ENCODE measurements at regions not wholly inside any gene's neighbourhood (a gene's known extent, or its start where the extent isn't known, plus 50 kb on each side); places are given as distances from the start of the nearest gene placed in this dataset.

- TF ChIP-seq POLR2A (IDR thresholded peaks at IDR 0.05) (no peak), CTCF (IDR thresholded peaks at IDR 0.05) (no peak)
- DNase-seq (ENCODE audit: low spot score in 2 of 2), result no peak
- WGBS, 2 donors, result 48 to 57% methylated on average over 1 of the region's 1 CpG
- intact Hi-C loops (cut with DNase I; ENCODE audit: low total_unique reads), result no loop called here
- no peak overlapping the region for H3K4me3 ChIP-seq (ENCODE audit: low read depth, poor library complexity, severe bottlenecking)
These were observed 158.6 kb downstream of the HNMT start for GRCh38 chr2:138122891-138123290.

- intact Hi-C loops (cut with DNase I; ENCODE audit: low total_unique reads), result no loop called here
- TF ChIP-seq CTCF (IDR thresholded peaks at IDR 0.05) (no peak), POLR2A (IDR thresholded peaks at IDR 0.05) (no peak)
- no peak for DNase-seq (ENCODE audit: low spot score in 2 of 2)
- no peak overlapping the region for H3K4me3 ChIP-seq (ENCODE audit: low read depth, poor library complexity, severe bottlenecking)
These were observed 159.5 kb downstream of the HNMT start for GRCh38 chr2:138123741-138124140.

- no peak for TF ChIP-seq POLR2A (IDR thresholded peaks at IDR 0.05)
- no peak for TF ChIP-seq CTCF (IDR thresholded peaks at IDR 0.05)
- WGBS, 2 donors, result 88 to 89% methylated on average over 2 of the region's 2 CpGs
- H3K4me3 ChIP-seq (ENCODE audit: low read depth, poor library complexity, severe bottlenecking), result no peak overlapping the region
- intact Hi-C loops (cut with DNase I; ENCODE audit: low total_unique reads), result no loop called here
- no peak for DNase-seq (ENCODE audit: low spot score in 2 of 2)
These were observed 160.2 kb downstream of the HNMT start for GRCh38 chr2:138124521-138124920.

GRCh38 chr2:138125306-138126288 is 161.3 kb downstream of the HNMT start:
- TF ChIP-seq POLR2A (IDR thresholded peaks at IDR 0.05) (no peak), CTCF (IDR thresholded peaks at IDR 0.05) (no peak)
- WGBS, 2 donors, result 88 to 91% methylated on average over 11 of the region's 11 CpGs
- H3K4me3 ChIP-seq (ENCODE audit: low read depth, poor library complexity, severe bottlenecking), result no peak overlapping the region
- intact Hi-C loops (cut with DNase I; ENCODE audit: low total_unique reads), result no loop called here
- DNase-seq (ENCODE audit: low spot score in 2 of 2), result no peak

GRCh38 chr2:138132108-138132507 is 167.8 kb downstream of the HNMT start:
- H3K4me3 ChIP-seq (ENCODE audit: low read depth, poor library complexity, severe bottlenecking), result no peak overlapping the region
- intact Hi-C loops (cut with DNase I; ENCODE audit: low total_unique reads), result no loop called here
- TF ChIP-seq POLR2A (IDR thresholded peaks at IDR 0.05) (no peak), CTCF (IDR thresholded peaks at IDR 0.05) (no peak)
- whole genome bisulfite sequencing, 2 donors, result 91 to 94% methylated on average over 1 of the region's 1 CpG
- DNase-seq (ENCODE audit: low spot score in 2 of 2), result no peak

Measured in lower leg skin (tissue), 4 donors.